Natural killer cell (primary cell): ENCODE measurements at regions not wholly inside any gene's neighbourhood (a gene's known extent, or its start where the extent isn't known, plus 50 kb on each side); places are given as distances from the start of the nearest gene placed in this dataset.

Experiments used
- ATAC-seq, 3 donors: fragments of 150-1000 bp in 2 of 3; fragments of 200-7000 bp in 1 of 3; cut with Tn5 transposase; 1 replicate in 1 of 3; 2 replicates in 2 of 3; pipeline ENCODE4 v1.10.0; 2021; ENCODE audit warnings: mild to moderate bottlenecking in 2 of 3, moderate library complexity in 2 of 3
- DNase-seq, 2 donors: peaks; one replicate each; pipeline versions ENCODE4 v3.0.0 to v3.0.0-alpha.2; 2013 to 2021; ENCODE audit warnings: mixed read lengths in 1 of 2
- H3K27ac ChIP-seq: one replicate; pipeline ENCODE4 v1.5.1; 2013; ENCODE audit warnings: mild to moderate bottlenecking, low read length
- H3K27me3 ChIP-seq: one replicate; pipeline ENCODE4 v1.6.1; 2013; ENCODE audit warnings: low read length; ENCODE audit not compliant: control insufficient read depth, insufficient read depth
- H3K36me3 ChIP-seq: one replicate; pipeline ENCODE4 v1.6.1; 2013; ENCODE audit warnings: low read length; ENCODE audit not compliant: control insufficient read depth, insufficient read depth
- H3K4me1 ChIP-seq: one replicate; pipeline ENCODE4 v1.6.1; 2013; ENCODE audit warnings: low read length; ENCODE audit not compliant: control insufficient read depth, insufficient read depth
- H3K4me3 ChIP-seq: one replicate; pipeline ENCODE4 v1.5.1; 2013; ENCODE audit warnings: low read length
- H3K9me3 ChIP-seq: one replicate; pipeline ENCODE4 v1.6.1; 2013; ENCODE audit warnings: low read length; ENCODE audit not compliant: control insufficient read depth, insufficient read depth
- H3K27ac Mint-ChIP-seq, 2 donors: one replicate each; pipeline ENCODE4 v1.8.0; 2022; ENCODE audit warnings: mild to moderate bottlenecking in 2 of 2, mixed read lengths in 2 of 2, moderate library complexity in 1 of 2
- H3K27me3 Mint-ChIP-seq, 2 donors: one replicate each; pipeline ENCODE4 v1.8.0; 2022; ENCODE audit warnings: low read depth in 2 of 2, mixed read lengths in 2 of 2
- H3K36me3 Mint-ChIP-seq: one replicate; pipeline ENCODE4 v1.8.0; 2022; ENCODE audit warnings: mixed read lengths
- H3K4me1 Mint-ChIP-seq, 2 donors: one replicate each; pipeline ENCODE4 v1.8.0; 2022; ENCODE audit warnings: mixed read lengths in 2 of 2
- H3K4me3 Mint-ChIP-seq: one replicate; pipeline ENCODE4 v1.8.0; 2022; ENCODE audit warnings: mild to moderate bottlenecking, moderate library complexity, mixed read lengths
- H3K9me3 Mint-ChIP-seq, 2 donors: one replicate each; pipeline ENCODE4 v1.8.0; 2022; ENCODE audit warnings: mixed read lengths in 2 of 2
- CTCF ChIP-seq: fragments of 200-600 bp; IDR thresholded peaks from one replicate; pipeline ENCODE4 v1.8.0; 2022; ENCODE audit warnings: antibody characterized with exemption
- WGBS: methylation state at CpG from one replicate; pipeline ENCODE4 v1.1.7; 2013; ENCODE audit warnings: missing lambda C conversion rate; ENCODE audit not compliant: insufficient coverage; 5-methylcytosine and 5-hydroxymethylcytosine counted together
- intact Hi-C: fragments of 100-400 bp; cut with micrococcal nuclease; formaldehyde crosslinking; loops from one replicate; pipeline ENCODE4 v1.14.2; 2022

- Mint-ChIP-seq H3K9me3 (no peaks in the 10 kb centered on the region), H3K36me3 (no peaks in the 10 kb centered on the region), H3K27me3 (peaks cover 7 to 8% of the 10 kb centered on the region in 2 donors), H3K27ac (no peak overlapping the region), H3K4me3 (no peak overlapping the region), H3K4me1 (no peaks in the 10 kb centered on the region)
- Histone ChIP-seq H3K27ac (no peak overlapping the region), H3K36me3 (no peaks in the 10 kb centered on the region), H3K27me3 (no peaks in the 10 kb centered on the region), H3K4me1 (no peaks in the 10 kb centered on the region), H3K4me3 (no peak overlapping the region), H3K9me3 (no peaks in the 10 kb centered on the region)
- ATAC-seq, result peak in 1 of 3 donors; percentile 47
- WGBS, result 64% methylated on average over 21 of the region's 24 CpGs
- DNase-seq, result peak in 1 of 2 donors; percentile 27
- intact Hi-C loops, result no loop called here
- TF ChIP-seq CTCF, result peak; percentile 12
Observed at GRCh38 chr18:11518788-11519685, 90.4 kb upstream of the SLC35G4 start.

- TF ChIP-seq CTCF, result no peak
- Histone ChIP-seq H3K27ac (no peak overlapping the region), H3K4me3 (no peak overlapping the region), H3K9me3 (no peaks in the 10 kb centered on the region), H3K27me3 (no peaks in the 10 kb centered on the region), H3K36me3 (no peaks in the 10 kb centered on the region), H3K4me1 (no peaks in the 10 kb centered on the region)
- H3K9me3 Mint-ChIP-seq, result no peaks in the 10 kb centered on the region
- H3K4me3 Mint-ChIP-seq, result no peak overlapping the region
- peaks cover under 1 to 2% of the 10 kb centered on the region in 2 donors for H3K27me3 Mint-ChIP-seq
- ATAC-seq (no peak), DNase-seq (no peak)
- H3K36me3 Mint-ChIP-seq, result no peaks in the 10 kb centered on the region
- intact Hi-C loops, result no loop called here
- H3K4me1 Mint-ChIP-seq, result no peaks in the 10 kb centered on the region
- H3K27ac Mint-ChIP-seq, result no peak overlapping the region
- 78% methylated on average over 3 of the region's 3 CpGs for WGBS
Observed at GRCh38 chr18:11517704-11518103, 91.7 kb upstream of the SLC35G4 start.

GRCh38 chr18:11516751-11517503 lies 92.5 kb upstream of the SLC35G4 start:
- no peak for TF ChIP-seq CTCF
- Mint-ChIP-seq H3K4me1 (no peaks in the 10 kb centered on the region), H3K4me3 (no peak overlapping the region), H3K36me3 (no peaks in the 10 kb centered on the region), H3K9me3 (no peaks in the 10 kb centered on the region), H3K27ac (no peak overlapping the region), H3K27me3 (peaks cover 0 to 2% of the 10 kb centered on the region in 2 donors)
- H3K4me1 ChIP-seq, result no peaks in the 10 kb centered on the region
- no peaks in the 10 kb centered on the region for H3K36me3 ChIP-seq
- H3K27me3 ChIP-seq, result no peaks in the 10 kb centered on the region
- ATAC-seq (no peak), DNase-seq (no peak)
- no peak overlapping the region for H3K4me3 ChIP-seq
- no peak overlapping the region for H3K27ac ChIP-seq
- H3K9me3 ChIP-seq, result no peaks in the 10 kb centered on the region
- WGBS, result 79% methylated on average over 14 of the region's 14 CpGs
- intact Hi-C loops, result no loop called here
